ENCODE measurements at regions not wholly inside any gene's neighbourhood (a gene's known extent, or its start where the extent isn't known, plus 50 kb on each side); places are given as distances from the start of the nearest gene placed in this dataset.

DNA sequence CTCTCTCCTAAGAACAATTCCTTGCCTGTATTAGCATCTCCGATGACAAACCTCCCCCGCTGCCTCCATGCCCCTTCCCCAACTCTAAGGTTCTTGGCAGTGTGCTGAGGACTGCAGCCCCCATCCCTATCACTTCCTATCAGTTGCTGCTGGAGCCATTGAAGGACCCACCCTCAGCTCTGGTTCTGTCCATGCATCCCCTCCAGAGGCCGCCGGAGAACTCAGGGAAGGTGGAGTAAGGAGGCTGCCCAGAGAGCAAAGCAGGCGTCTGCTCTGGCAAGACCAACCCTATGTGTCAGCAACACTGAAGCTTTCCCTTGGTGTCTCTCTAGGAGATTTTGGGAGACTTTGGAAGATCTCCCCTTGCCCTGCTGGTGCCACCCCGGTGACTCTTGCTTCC lies 1139.5 kb downstream of the TBC1D22A start:
- no peak overlapping the region for H3K4me3 ChIP-seq
- TF ChIP-seq, protein P1, sequence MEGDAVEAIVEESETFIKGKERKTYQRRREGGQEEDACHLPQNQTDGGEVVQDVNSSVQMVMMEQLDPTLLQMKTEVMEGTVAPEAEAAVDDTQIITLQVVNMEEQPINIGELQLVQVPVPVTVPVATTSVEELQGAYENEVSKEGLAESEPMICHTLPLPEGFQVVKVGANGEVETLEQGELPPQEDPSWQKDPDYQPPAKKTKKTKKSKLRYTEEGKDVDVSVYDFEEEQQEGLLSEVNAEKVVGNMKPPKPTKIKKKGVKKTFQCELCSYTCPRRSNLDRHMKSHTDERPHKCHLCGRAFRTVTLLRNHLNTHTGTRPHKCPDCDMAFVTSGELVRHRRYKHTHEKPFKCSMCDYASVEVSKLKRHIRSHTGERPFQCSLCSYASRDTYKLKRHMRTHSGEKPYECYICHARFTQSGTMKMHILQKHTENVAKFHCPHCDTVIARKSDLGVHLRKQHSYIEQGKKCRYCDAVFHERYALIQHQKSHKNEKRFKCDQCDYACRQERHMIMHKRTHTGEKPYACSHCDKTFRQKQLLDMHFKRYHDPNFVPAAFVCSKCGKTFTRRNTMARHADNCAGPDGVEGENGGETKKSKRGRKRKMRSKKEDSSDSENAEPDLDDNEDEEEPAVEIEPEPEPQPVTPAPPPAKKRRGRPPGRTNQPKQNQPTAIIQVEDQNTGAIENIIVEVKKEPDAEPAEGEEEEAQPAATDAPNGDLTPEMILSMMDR (IDR thresholded peaks at IDR 0.05): no peak
- TF ChIP-seq POLR2A (IDR thresholded peaks at IDR 0.05): no peak
- H3K9me3 ChIP-seq: no peaks in the 10 kb centered on the region
- H3K36me3 ChIP-seq: no peaks in the 10 kb centered on the region
- no peaks in the 10 kb centered on the region for H3K27me3 ChIP-seq
- H3K4me1 ChIP-seq: no peaks in the 10 kb centered on the region
- no peak for DNase-seq
- 85% methylated on average over 4 of the region's 6 CpGs for WGBS, 2 donors
- intact Hi-C loops (cut with DNase I): no loop called here
- H3K27ac ChIP-seq: no peak overlapping the region

DNA sequence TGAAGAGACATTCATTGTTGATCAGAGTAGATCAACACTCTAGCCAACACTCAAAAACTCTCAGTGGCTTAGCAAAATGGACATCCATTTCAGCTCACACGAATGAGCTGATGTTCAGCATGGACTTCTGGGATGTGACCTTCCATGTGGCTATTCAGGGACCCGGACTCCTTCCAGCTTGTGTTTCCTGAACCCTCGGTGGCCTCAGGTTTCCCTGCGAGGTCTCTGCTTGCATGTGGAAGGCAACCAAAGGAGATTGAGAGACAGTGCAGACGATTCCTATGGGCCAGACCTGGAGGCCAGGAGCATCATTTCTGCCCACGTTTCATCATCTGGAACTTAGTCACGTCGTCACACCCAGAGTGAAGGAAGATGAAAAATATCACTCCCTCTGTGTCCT lies 1137.4 kb downstream of the TBC1D22A start:
- Histone ChIP-seq H3K27me3 (no peaks in the 10 kb centered on the region), H3K36me3 (no peaks in the 10 kb centered on the region), H3K9me3 (no peaks in the 10 kb centered on the region), H3K4me1 (no peaks in the 10 kb centered on the region), H3K27ac (no peak overlapping the region), H3K4me3 (no peak overlapping the region)
- no peak for DNase-seq
- 79 to 81% methylated on average over 7 to 8 of the region's 8 CpGs for WGBS, 2 donors
- TF ChIP-seq, protein P1 (IDR thresholded peaks at IDR 0.05): no peak
- TF ChIP-seq POLR2A (IDR thresholded peaks at IDR 0.05): no peak
- intact Hi-C loops (cut with DNase I): no loop called here

DNA sequence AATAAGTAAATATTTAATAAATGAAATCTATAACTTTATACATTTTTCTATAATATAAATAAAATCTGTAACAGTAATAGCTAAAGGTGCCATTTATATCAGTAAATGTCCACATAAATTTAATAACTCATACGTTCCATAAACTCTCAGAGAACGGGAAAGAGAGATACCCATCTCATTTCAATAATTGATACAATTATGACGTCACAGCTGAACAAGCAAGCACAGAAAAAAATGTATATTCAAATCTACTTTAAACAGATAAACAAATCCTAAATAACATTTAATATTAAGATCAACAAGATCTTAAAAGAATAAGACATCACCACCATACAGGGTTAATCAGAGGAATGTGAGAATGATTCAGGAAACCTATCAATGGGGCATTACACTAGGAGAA lies 1136.5 kb downstream of the TBC1D22A start:
- Histone ChIP-seq H3K4me3 (no peak overlapping the region), H3K4me1 (no peaks in the 10 kb centered on the region), H3K9me3 (no peaks in the 10 kb centered on the region), H3K27ac (no peak overlapping the region), H3K27me3 (no peaks in the 10 kb centered on the region), H3K36me3 (no peaks in the 10 kb centered on the region)
- TF ChIP-seq, protein P1 (IDR thresholded peaks at IDR 0.05): no peak
- no peak for TF ChIP-seq POLR2A (IDR thresholded peaks at IDR 0.05)
- intact Hi-C loops (cut with DNase I): no loop called here
- WGBS, 2 donors: 70 to 72% methylated on average over 3 of the region's 3 CpGs
- no peak for DNase-seq

DNA sequence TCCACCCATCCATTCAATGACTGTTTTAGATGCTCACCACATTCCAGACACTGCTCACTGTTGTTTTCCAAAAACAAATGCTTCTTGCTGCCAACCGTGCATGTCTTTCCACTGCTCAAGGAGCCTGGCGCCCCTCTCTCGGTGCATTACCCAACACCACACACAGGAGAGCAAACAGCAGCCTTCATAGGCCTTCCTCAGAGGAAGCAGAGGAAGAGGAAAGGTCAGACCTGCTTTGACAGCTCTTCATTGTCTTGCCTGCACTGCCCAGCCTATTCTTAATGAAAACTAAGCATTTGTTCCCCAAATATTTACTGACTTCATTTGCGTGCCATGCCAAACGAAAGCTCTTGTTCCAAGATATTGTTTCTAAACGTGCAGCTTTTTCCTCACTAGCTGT lies 1129.2 kb downstream of the TBC1D22A start:
- Histone ChIP-seq H3K27me3 (peaks cover 0 to 5% (median 0%) of the 10 kb centered on the region in 4 donors), H3K27ac (no peak overlapping the region), H3K4me1 (no peaks in the 10 kb centered on the region), H3K9me3 (no peaks in the 10 kb centered on the region), H3K36me3 (no peaks in the 10 kb centered on the region), H3K4me3 (no peak overlapping the region)
- WGBS, 2 donors: 40 to 43% methylated on average over 6 of the region's 6 CpGs
- DNase-seq: no peak
- intact Hi-C loops (cut with DNase I): no loop called here
- TF ChIP-seq, protein P1 (IDR thresholded peaks at IDR 0.05): no peak
- TF ChIP-seq POLR2A (IDR thresholded peaks at IDR 0.05): no peak

DNA sequence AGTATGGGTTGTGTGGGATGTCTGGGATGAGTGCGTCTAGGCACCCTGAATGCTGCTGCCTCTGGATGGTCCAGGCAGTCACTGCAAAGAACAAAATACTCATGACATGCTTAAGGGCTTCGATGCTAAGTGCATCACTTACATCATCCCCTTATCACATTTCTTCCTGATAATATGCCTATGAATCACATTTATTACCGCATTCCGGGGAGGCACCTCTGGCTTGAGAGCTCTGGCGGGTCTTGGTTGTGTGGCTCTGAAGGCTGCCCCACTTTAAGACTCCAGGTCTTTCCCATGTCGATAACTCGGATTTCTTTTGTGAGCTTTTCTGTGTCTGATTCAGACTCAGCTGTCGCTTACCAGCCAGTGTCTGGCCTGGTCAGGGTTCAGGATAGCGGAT lies 1126.4 kb downstream of the TBC1D22A start:
- H3K27ac ChIP-seq: no peak overlapping the region
- TF ChIP-seq POLR2A (IDR thresholded peaks at IDR 0.05): no peak
- TF ChIP-seq, protein P1 (IDR thresholded peaks at IDR 0.05): no peak
- no peaks in the 10 kb centered on the region for H3K36me3 ChIP-seq
- 89 to 93% methylated on average over 9 of the region's 9 CpGs for WGBS, 2 donors
- no peak overlapping the region for H3K4me3 ChIP-seq
- no peak for DNase-seq
- no peaks in the 10 kb centered on the region for H3K9me3 ChIP-seq
- intact Hi-C loops (cut with DNase I): no loop called here
- H3K4me1 ChIP-seq: no peaks in the 10 kb centered on the region
- peaks cover 0 to 23% (median 0%) of the 10 kb centered on the region in 4 donors for H3K27me3 ChIP-seq

All from esophagus squamous epithelium (tissue), 5 donors.